Right renal cortex interstitium (tissue), 3 donors: ENCODE measurements at regions not wholly inside any gene's neighbourhood (a gene's known extent, or its start where the extent isn't known, plus 50 kb on each side); places are given as distances from the start of the nearest gene placed in this dataset.

ENCODE experiments used
- DNase-seq, 3 donors: peaks; one replicate each; pipeline ENCODE4 v3.0.0-alpha.2; 2013; ENCODE audit warnings: low read depth in 3 of 3, low spot score in 2 of 3

- peak in 1 of 3 donors; percentile 39 for DNase-seq
Measured at GRCh38 chr7:15783987-15784693, 97.7 kb upstream of the MEOX2 start.

- DNase-seq: no peak
Measured at GRCh38 chr7:15782656-15783055, 96.2 kb upstream of the MEOX2 start.

- DNase-seq: no peak
Measured at GRCh38 chr7:15781944-15782343, 95.5 kb upstream of the MEOX2 start.

GRCh38 chr7:15780271-15780670 is 93.8 kb upstream of the MEOX2 start:
- DNase-seq: no peak

- no peak for DNase-seq
Measured at GRCh38 chr7:15778191-15778590, 91.7 kb upstream of the MEOX2 start.

- DNase-seq: no peak
Measured at GRCh38 chr7:15765753-15766152, 79.3 kb upstream of the MEOX2 start.

GRCh38 chr7:15764851-15765382 is 78.4 kb upstream of the MEOX2 start:
- DNase-seq: no peak

GRCh38 chr7:15764010-15764409 is 77.5 kb upstream of the MEOX2 start:
- no peak for DNase-seq

GRCh38 chr7:15757041-15758000 is 70.8 kb upstream of the MEOX2 start:
- DNase-seq: no peak

GRCh38 chr7:15755061-15755460 is 68.6 kb upstream of the MEOX2 start:
- DNase-seq: no peak

GRCh38 chr7:15753887-15754579 is 67.5 kb upstream of the MEOX2 start:
- no peak for DNase-seq

GRCh38 chr7:15752377-15752776 is 65.9 kb upstream of the MEOX2 start:
- DNase-seq: no peak

- DNase-seq: no peak
Measured at GRCh38 chr7:15751191-15751701, 64.8 kb upstream of the MEOX2 start.

- no peak for DNase-seq
Measured at GRCh38 chr7:15750727-15751126, 64.2 kb upstream of the MEOX2 start.

GRCh38 chr7:15749631-15750030 is 63.1 kb upstream of the MEOX2 start:
- DNase-seq: no peak

GRCh38 chr7:15747712-15748111 is 61.2 kb upstream of the MEOX2 start:
- DNase-seq: no peak

- DNase-seq: no peak
Measured at GRCh38 chr7:15747301-15747700, 60.8 kb upstream of the MEOX2 start.

GRCh38 chr7:15743926-15744480 is 57.5 kb upstream of the MEOX2 start:
- DNase-seq: no peak

- no peak for DNase-seq
Measured at GRCh38 chr7:15737601-15738000, 51.1 kb upstream of the MEOX2 start.
